GM12875 (cell line): ENCODE measurements at regions not wholly inside any gene's neighbourhood (a gene's known extent, or its start where the extent isn't known, plus 50 kb on each side); places are given as distances from the start of the nearest gene placed in this dataset.

ENCODE experiments used
- H3K4me3 ChIP-seq: one replicate; pipeline ENCODE4 v1.5.1; 2011; ENCODE audit warnings: low read depth, low read length, control low read depth
- TF ChIP-seq, protein P1 (sequence below): IDR thresholded peaks from 2 replicates; pipeline ENCODE4 v1.5.1; 2011; ENCODE audit warnings: low read depth, mild to moderate bottlenecking, control low read depth, inconsistent platforms, low read length, moderate library complexity, borderline replicate concordance; ENCODE audit not compliant: insufficient read depth

DNA sequence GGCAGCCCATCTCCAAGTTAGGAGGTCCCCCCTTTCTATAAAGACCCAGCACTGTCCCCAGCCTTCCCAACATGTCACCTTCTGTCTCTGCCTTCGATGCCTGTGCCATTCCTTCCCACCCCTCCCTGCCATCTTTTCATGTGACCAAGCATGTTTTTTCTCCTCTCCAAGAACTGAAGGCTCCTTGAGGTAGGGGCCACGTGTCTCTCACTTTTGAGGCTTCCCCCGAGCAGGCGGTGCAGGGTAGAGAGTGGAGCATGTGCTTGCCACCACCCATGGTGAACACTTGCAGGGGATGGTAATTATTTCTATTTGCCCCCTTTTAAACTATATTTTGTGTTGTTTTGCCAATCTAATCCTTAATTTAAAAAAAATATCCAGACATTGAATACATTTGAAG lies 168.4 kb downstream of the ACKR3 start:
- H3K4me3 ChIP-seq = no peak overlapping the region
- TF ChIP-seq, protein P1, sequence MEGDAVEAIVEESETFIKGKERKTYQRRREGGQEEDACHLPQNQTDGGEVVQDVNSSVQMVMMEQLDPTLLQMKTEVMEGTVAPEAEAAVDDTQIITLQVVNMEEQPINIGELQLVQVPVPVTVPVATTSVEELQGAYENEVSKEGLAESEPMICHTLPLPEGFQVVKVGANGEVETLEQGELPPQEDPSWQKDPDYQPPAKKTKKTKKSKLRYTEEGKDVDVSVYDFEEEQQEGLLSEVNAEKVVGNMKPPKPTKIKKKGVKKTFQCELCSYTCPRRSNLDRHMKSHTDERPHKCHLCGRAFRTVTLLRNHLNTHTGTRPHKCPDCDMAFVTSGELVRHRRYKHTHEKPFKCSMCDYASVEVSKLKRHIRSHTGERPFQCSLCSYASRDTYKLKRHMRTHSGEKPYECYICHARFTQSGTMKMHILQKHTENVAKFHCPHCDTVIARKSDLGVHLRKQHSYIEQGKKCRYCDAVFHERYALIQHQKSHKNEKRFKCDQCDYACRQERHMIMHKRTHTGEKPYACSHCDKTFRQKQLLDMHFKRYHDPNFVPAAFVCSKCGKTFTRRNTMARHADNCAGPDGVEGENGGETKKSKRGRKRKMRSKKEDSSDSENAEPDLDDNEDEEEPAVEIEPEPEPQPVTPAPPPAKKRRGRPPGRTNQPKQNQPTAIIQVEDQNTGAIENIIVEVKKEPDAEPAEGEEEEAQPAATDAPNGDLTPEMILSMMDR = no peak

DNA sequence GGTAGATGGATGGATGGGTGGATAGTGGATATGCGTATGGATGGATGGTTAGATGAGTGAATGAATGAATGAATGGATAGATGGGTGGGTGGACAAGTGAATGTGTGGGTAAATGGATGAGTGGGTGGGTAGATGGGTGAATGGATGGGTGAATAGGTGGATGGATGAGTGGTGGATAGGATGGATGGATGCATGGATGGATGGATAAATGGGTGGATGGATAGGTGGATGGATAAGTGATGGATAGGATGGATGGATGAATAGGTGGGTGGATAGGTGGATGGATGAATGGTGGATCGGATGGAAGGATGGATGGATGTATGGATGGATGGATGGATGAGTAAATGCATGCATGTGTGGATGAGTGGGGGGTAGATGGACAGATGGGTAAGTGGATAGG lies 169.3 kb downstream of the ACKR3 start:
- TF ChIP-seq, protein P1 = no peak

DNA sequence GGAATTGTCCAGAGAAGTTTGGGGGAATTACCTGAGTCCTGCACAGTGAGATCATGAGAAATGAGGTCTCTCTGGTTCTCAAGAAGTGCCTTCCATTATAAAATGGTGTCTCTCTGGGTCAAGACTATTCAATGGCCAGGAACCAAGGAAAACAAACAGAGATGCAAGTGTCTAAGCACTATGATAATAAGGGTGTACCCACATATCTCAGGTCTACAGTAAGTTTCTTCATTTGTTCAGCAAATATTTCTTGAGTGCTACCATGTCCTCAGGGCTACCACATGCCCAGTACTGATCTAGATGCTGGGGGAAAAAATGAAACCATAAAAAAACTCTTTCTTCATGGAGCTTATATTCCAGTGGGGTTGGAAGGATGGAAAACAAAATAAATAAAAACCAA lies 170.0 kb downstream of the ACKR3 start:
- TF ChIP-seq, protein P1 = no peak
- H3K4me3 ChIP-seq = no peak overlapping the region

More for the DNA sequence above, 169.3 kb downstream of the ACKR3 start:
- no peak overlapping the region for H3K4me3 ChIP-seq

DNA sequence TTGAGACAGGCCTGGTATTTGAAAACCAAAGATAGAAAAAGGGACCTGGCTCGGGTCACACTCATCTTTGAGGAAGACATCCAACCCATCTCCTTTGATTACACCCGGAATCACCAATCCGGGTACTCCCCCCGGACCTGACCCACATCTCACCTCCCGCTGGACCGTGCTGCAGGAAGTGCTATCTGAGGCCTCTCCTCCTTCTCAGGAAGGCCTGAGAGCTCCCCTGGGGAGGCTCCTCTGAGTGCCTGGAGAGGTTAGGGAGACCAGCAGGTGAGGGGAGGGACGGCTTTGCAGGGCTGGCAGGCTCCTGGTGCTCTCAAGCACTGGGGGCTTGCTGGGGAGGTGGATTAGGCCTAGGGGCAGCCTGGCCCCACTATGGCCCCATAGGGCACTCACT lies 170.9 kb downstream of the ACKR3 start:
- TF ChIP-seq, protein P1 = no peak
- no peak overlapping the region for H3K4me3 ChIP-seq

DNA sequence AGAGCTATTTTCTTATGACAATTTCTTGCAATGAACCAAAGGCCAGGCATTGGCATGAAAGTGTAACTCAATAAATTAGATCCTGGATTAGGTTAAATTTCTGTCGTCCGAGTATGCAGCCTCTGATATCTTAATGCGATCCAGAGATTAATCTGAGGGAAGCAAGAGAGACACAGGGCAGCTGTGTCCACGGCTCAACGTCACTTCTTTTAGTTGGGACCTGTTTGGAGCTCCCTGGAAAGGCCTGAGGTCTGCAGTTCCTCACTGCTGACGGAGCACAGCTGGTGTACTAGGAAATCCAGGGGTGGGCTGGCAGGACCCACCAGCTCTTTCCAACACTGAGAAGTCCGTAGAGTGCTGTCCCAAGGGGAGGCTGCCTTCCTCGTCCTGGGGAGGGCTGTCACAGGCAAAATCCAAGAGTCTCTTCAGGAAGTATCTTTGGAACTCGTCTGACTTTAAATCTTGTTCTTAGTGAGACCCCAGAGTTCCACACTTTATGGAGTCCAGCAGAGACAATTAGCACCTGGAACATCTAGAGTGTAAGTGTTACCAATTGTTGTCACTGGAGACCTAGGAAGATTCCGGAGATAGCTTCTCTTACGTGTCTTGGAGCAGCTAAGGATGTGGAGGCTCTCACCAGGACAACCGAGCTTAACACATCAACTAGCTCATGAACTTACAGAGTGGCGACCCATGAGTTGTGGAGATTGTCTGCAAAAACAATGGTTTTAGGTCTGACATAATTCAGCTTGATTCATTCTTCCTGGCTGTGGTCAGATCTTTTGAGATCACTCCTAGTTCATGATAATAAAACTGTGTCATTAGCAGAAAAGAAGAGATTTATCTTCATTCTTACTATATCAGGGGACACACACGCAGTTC lies 173.7 kb downstream of the ACKR3 start:
- H3K4me3 ChIP-seq = no peak overlapping the region
- TF ChIP-seq, protein P1 = no peak

DNA sequence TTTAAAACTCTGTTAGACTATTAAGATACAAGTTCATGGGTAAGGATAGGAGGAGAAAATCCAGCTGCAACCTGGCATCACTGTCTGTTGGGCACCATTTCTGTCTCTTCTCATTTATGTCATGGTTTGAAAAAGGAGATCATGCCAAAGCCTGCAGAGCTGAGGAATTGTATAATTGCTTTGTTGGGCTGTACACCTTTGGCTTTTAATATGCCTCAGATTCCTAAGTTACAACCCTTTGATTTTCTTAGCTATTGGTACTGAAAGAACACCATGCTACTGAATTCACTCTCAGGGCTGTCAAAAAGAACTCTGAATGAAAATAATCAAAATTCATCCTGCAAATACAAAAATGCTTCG lies 174.3 kb downstream of the ACKR3 start:
- H3K4me3 ChIP-seq = no peak overlapping the region
- TF ChIP-seq, protein P1 = no peak

DNA sequence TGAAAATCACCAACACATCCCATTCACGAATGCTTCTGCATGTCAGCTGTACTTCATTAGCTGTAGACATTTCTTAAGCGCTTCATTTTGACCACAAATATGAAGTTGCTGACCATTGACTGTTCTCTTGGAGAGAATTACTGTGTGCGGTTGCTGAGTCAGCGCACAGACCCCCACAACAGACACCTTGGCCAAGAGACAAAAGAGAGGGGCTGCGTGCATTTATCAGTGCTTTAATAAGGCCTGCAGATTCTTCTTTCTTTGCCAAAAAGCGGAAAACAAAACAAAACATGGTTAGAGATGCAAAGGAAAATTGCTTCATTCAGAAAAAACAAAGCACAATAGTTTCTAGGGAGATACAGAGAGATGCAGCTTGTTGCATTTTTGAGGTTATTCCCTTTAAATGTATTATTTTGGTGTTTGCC lies 174.7 kb downstream of the ACKR3 start:
- TF ChIP-seq, protein P1 = no peak

More for the DNA sequence above, 174.7 kb downstream of the ACKR3 start:
- H3K4me3 ChIP-seq = no peak overlapping the region
